WTC11 (cell line): ENCODE measurements at regions not wholly inside any gene's neighbourhood (a gene's known extent, or its start where the extent isn't known, plus 50 kb on each side); places are given as distances from the start of the nearest gene placed in this dataset.

Source experiments
- CREB1 ChIP-seq: sonication (generic); formaldehyde crosslinking; IDR thresholded peaks from 2 replicates; pipeline ENCODE4 v1.8.0; 2023; ENCODE audit warnings: mild to moderate bottlenecking, missing genetic modification reagents
- CTCF ChIP-seq: fragments of 200-600 bp; IDR thresholded peaks from 2 replicates; pipeline ENCODE4 v1.8.0; 2022; ENCODE audit warnings: antibody characterized with exemption
- E2F1 ChIP-seq: sonication (generic); formaldehyde crosslinking; IDR thresholded peaks from 2 replicates; pipeline ENCODE4 v1.8.0; 2022; ENCODE audit warnings: mild to moderate bottlenecking, missing genetic modification reagents
- ESRRA ChIP-seq: sonication (generic); formaldehyde crosslinking; IDR thresholded peaks from 2 replicates; pipeline ENCODE4 v1.8.1; 2022; ENCODE audit warnings: mild to moderate bottlenecking, missing genetic modification reagents, borderline replicate concordance
- KAT7 ChIP-seq: sonication (generic); formaldehyde crosslinking; IDR thresholded peaks from 2 replicates; pipeline ENCODE4 v1.8.1; 2023; ENCODE audit warnings: missing genetic modification reagents, mild to moderate bottlenecking, borderline replicate concordance
- NR1H2 ChIP-seq: sonication (generic); formaldehyde crosslinking; IDR thresholded peaks from 2 replicates; pipeline ENCODE4 v1.9.0; 2021; ENCODE audit warnings: mild to moderate bottlenecking, moderate library complexity, missing genetic modification reagents
- PREB ChIP-seq: sonication (generic); formaldehyde crosslinking; IDR thresholded peaks from 2 replicates; pipeline ENCODE4 v1.8.1; 2022; ENCODE audit warnings: mild to moderate bottlenecking, missing genetic modification reagents, moderate library complexity, borderline replicate concordance
- TEAD4 ChIP-seq: sonication (generic); formaldehyde crosslinking; IDR thresholded peaks from 2 replicates; pipeline ENCODE4 v1.8.0; 2022; ENCODE audit warnings: mild to moderate bottlenecking, missing genetic modification reagents
- USF1 ChIP-seq: sonication (generic); formaldehyde crosslinking; IDR thresholded peaks from 2 replicates; pipeline ENCODE4 v1.8.0; 2022; ENCODE audit warnings: mild to moderate bottlenecking, missing genetic modification reagents
- USF2 ChIP-seq: sonication (generic); formaldehyde crosslinking; IDR thresholded peaks from 2 replicates; pipeline ENCODE4 v1.8.1; 2023; ENCODE audit warnings: mild to moderate bottlenecking, missing genetic modification reagents, moderate library complexity
- ZNF138 ChIP-seq: sonication (generic); formaldehyde crosslinking; conservative IDR thresholded peaks from 2 replicates; pipeline ENCODE4 v1.8.1; 2022; ENCODE audit warnings: mild to moderate bottlenecking, moderate library complexity, missing genetic modification reagents
- ZNF232 ChIP-seq: sonication (generic); formaldehyde crosslinking; IDR thresholded peaks from 2 replicates; pipeline ENCODE4 v1.8.0; 2022; ENCODE audit warnings: mild to moderate bottlenecking, missing genetic modification reagents
- ZNF512 ChIP-seq: sonication (generic); formaldehyde crosslinking; IDR thresholded peaks from 2 replicates; pipeline ENCODE4 v1.8.1; 2022; ENCODE audit warnings: missing genetic modification reagents, borderline replicate concordance
- TF ChIP-seq, protein P1 (sequence below): sonication (generic); formaldehyde crosslinking; IDR thresholded peaks from 2 replicates; pipeline ENCODE4 v1.8.0; 2022; ENCODE audit warnings: mild to moderate bottlenecking, missing genetic modification reagents

- TF ChIP-seq CTCF (no peak), ZNF138 (no peak), USF1 (CRISPR knock-in tag) (no peak), PREB (no peak), ZNF232 (no peak), KAT7 (CRISPR knock-in tag) (no peak), NR1H2 (CRISPR knock-in tag) (no peak), CREB1 (CRISPR knock-in tag) (no peak), TEAD4 (CRISPR knock-in tag) (no peak), E2F1 (CRISPR knock-in tag) (no peak), USF2 (CRISPR knock-in tag) (no peak), ESRRA (CRISPR knock-in tag) (no peak), ZNF512 (CRISPR knock-in tag) (no peak)
- TF ChIP-seq, protein P1, sequence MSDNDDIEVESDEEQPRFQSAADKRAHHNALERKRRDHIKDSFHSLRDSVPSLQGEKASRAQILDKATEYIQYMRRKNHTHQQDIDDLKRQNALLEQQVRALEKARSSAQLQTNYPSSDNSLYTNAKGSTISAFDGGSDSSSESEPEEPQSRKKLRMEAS (CRISPR knock-in tag), result no peak
These were observed 430.9 kb downstream of the DMAC1 start for GRCh38 chr9:7368410-7369292.
